ENCODE measurements at regions not wholly inside any gene's neighbourhood (a gene's known extent, or its start where the extent isn't known, plus 50 kb on each side); places are given as distances from the start of the nearest gene placed in this dataset.
"Not testable (repeated sequence)": the region's sequence is repeated elsewhere in the genome, so short reads cannot be mapped to it uniquely, and the experiment has no call there.

DNA sequence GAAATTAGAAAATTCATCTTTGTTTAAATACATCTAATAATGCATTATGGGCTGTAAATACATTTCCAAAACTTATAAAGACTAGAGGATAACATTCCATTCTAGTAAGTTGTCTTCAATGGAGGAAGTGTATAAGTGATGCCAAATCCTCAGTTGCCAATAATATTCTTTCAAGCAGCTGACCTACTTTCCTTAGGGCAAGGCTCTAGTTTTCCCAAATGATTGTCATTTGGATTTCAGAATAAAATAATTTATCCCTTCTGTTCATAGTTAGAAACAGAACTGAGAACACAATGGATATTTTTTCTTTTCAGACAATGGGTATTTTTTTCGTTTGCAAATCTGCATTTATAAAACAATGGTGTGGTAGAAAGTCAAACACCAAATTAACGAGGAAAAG lies 354.9 kb upstream of the ADAMTS5 start:
- Mint-ChIP-seq H3K4me1 (no peaks in the 10 kb centered on the region), H3K27me3 (no peaks in the 10 kb centered on the region), H3K4me3 (no peak overlapping the region), H3K36me3 (no peaks in the 10 kb centered on the region), H3K9me3 (no peaks in the 10 kb centered on the region), H3K27ac (no peak overlapping the region)
- no peak for ATAC-seq

DNA sequence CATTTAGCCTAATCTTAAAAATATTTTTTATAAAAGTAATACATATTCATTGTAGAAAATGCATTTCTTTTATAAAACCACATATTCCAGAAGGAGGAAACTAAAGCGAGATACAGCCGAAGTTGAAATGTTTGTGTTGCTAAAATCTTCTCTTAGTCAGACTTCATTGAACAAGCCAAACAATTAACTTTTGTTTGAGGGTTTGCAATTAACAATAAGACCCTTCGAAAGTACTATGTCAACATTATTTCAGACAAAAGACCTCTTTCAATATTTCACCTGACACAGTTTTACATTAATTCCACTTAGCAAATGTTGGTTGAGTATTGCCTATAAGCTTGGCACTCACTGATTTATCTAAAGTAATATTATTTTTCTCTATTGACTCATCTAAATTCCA lies 354.0 kb upstream of the ADAMTS5 start:
- ATAC-seq = no peak
- H3K4me3 Mint-ChIP-seq = no peak overlapping the region
- no peaks in the 10 kb centered on the region for H3K27me3 Mint-ChIP-seq
- no peaks in the 10 kb centered on the region for H3K4me1 Mint-ChIP-seq
- no peaks in the 10 kb centered on the region for H3K36me3 Mint-ChIP-seq
- no peak overlapping the region for H3K27ac Mint-ChIP-seq
- no peaks in the 10 kb centered on the region for H3K9me3 Mint-ChIP-seq

DNA sequence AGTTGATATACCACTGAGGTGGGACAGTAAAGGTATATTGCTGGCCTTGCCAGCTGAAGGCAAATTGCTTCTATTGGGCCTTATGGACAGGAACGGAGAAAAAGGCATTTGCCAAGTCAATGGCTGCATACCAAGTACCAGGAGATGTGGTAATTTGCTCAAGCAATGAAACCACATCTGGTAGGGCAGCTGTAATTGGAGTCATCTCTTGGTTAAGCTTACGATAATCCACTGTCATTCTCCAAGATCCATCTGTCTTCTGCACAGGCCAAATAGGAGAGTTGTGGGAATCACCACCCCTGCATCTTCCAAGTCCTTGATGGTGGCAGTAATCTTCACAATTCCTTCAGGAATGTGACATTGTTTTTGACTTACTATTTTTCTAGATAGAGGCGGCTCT lies 350.7 kb upstream of the ADAMTS5 start:
- not testable (repeated sequence) for H3K4me1 Mint-ChIP-seq, H3K9me3 Mint-ChIP-seq, H3K27ac Mint-ChIP-seq, H3K27me3 Mint-ChIP-seq, H3K4me3 Mint-ChIP-seq, H3K36me3 Mint-ChIP-seq, ATAC-seq

DNA sequence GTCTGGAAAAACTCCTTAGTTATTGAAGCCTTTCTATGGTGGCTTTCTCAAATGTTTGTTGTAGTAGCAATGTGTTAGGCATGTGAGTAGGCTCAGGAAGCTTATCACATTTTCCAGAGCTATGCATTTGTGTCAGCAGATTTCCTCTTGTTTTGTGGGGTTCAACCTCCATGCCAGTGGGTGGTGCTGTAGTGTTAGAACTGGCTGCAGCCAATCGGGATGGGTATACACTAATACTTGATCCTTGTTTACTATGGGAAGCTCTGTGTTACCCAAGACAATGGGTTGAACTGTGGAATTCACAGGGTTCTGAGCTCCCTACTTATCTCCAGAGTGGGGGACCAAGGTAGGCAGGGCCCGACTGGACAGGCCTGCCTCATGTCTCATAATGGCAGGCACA lies 348.5 kb upstream of the ADAMTS5 start:
- Mint-ChIP-seq H3K36me3 (no peaks in the 10 kb centered on the region), H3K27ac (no peak overlapping the region), H3K27me3 (no peaks in the 10 kb centered on the region), H3K4me1 (no peaks in the 10 kb centered on the region), H3K9me3 (no peaks in the 10 kb centered on the region), H3K4me3 (no peak overlapping the region)
- no peak for ATAC-seq

DNA sequence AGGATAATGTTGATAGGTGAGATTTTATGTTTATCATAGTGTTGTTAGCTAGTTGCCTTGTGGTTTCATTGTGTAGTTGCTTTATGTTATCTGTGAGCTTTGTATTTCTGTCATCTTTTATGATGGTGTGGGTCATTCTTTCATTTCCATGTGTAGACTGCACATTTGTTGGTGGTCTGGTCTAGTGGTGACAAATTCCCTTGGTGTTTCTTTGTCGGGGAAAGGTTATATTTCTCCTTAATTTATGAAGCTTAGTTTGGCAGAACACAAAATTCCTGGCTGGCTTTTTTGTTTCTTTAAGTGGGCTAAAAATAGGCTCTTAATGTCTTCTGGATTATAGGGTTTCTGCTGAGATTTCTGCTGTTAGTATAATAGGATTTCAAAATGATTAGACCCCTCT lies 347.2 kb upstream of the ADAMTS5 start:
- Mint-ChIP-seq H3K9me3 (no peaks in the 10 kb centered on the region), H3K27me3 (no peaks in the 10 kb centered on the region), H3K36me3 (no peaks in the 10 kb centered on the region), H3K4me1 (no peaks in the 10 kb centered on the region), H3K27ac (no peak overlapping the region), H3K4me3 (no peak overlapping the region)
- no peak for ATAC-seq

DNA sequence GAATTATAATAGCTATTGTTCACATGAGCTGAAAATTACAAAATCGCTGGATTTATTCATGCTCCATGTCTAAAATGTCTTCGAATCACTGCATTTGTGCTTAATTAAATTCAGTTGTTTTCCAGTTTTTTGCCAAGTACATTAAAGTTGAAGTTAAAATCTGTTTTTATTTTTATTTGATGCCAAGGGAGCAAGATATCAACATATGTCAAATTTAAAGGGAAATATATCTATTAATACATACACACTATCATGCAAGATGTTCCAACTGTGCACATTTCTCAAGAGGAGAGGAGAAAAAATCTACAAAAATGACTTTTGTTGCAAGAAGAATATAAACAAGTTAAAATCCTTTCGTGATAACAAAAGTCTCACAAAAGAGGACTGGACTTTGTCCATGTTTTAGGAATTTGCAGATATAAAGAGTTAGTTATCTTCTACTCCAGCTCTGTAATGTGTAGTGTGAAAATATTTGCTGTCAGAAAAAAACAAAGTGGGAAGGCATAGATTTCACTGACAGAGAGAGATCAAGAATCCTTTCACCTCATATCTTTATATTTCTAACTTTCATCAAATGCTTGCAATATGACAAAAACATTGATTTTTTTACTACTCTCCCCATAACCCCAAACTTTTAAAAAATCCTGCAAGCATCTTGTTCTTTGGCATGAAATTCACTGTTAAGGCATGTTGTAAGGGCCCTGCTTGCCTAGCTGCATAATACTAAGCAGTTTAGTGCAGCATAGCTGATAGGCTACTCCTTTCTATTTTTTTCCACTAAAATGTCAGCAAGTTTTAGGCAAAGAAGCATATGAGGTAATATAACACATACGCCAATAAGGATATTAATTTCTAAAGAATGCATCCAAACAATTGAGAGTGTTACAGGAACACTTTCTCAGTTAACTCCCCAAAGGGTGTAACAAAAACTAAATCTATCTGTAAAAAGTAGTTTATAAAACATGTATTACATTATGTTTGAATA lies 340.2 kb upstream of the ADAMTS5 start:
- no peak overlapping the region for H3K4me3 Mint-ChIP-seq
- no peaks in the 10 kb centered on the region for H3K27me3 Mint-ChIP-seq
- no peak overlapping the region for H3K27ac Mint-ChIP-seq
- no peak for ATAC-seq
- peaks cover 3% of the 10 kb centered on the region for H3K9me3 Mint-ChIP-seq
- no peaks in the 10 kb centered on the region for H3K4me1 Mint-ChIP-seq
- H3K36me3 Mint-ChIP-seq = no peaks in the 10 kb centered on the region

DNA sequence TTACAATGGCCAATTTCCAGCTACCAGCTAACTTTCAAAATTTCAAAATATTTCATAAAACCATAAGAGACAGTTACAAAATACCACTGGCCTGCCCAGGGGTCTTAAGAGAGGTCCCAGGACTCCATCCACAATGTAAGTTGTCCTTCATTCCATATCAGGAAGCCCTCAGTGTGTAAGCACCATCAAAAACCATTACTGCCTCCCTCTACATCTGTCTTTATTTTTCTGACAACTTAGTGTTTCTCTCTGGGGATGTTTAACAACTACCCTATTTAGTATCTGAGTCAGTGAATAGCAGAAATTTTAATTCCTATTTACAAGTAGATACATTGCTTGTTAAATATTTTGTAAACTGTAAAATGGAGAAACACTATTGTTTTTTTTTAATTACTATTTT lies 339.3 kb upstream of the ADAMTS5 start:
- ATAC-seq = no peak
- H3K27ac Mint-ChIP-seq = no peak overlapping the region
- no peak overlapping the region for H3K4me3 Mint-ChIP-seq
- peaks cover 3% of the 10 kb centered on the region for H3K9me3 Mint-ChIP-seq
- no peaks in the 10 kb centered on the region for H3K27me3 Mint-ChIP-seq
- H3K36me3 Mint-ChIP-seq = no peaks in the 10 kb centered on the region
- no peaks in the 10 kb centered on the region for H3K4me1 Mint-ChIP-seq

DNA sequence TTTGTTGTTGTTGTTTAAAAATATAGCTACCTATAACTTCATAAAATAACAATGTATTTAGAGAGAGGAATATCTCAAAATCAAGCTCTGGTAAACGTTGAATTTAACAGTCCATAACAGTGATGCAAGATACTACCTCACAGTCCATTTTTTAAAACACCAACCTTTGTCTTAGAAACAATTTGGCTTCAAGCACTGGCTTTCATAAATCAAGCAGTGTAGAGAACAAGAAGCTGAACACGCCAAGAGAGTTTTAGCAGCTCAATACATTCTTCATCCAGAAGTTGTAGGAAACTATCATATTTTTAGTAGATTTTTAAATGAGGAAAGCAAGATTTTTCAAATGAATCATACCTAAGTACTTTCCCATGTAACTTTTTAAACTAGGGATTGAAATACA lies 334.3 kb upstream of the ADAMTS5 start:
- Mint-ChIP-seq H3K36me3 (no peaks in the 10 kb centered on the region), H3K27ac (no peak overlapping the region), H3K9me3 (no peaks in the 10 kb centered on the region), H3K4me3 (no peak overlapping the region), H3K4me1 (no peaks in the 10 kb centered on the region), H3K27me3 (no peaks in the 10 kb centered on the region)
- no peak for ATAC-seq

DNA sequence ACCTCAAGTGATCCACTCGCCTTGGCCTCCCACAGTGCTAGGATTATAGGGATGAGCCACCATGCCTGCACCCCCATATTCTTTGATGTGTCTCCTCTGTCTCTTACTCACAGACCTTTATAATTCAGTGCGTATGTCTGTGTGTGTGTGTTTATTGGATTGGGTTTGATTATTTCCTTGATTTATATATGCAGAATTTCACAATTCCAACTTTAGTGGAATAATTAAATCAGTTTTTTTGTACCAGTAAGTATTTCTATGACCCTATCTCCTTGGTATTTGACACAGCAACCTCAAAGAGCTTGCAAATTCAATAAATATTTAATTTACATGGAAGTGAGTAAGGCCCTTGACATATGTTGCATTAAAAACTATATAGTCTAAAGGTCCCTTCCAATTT lies 333.9 kb upstream of the ADAMTS5 start:
- no peak overlapping the region for H3K4me3 Mint-ChIP-seq
- H3K9me3 Mint-ChIP-seq = peaks cover 3% of the 10 kb centered on the region
- H3K4me1 Mint-ChIP-seq = no peaks in the 10 kb centered on the region
- no peak for ATAC-seq
- no peaks in the 10 kb centered on the region for H3K36me3 Mint-ChIP-seq
- no peak overlapping the region for H3K27ac Mint-ChIP-seq
- no peaks in the 10 kb centered on the region for H3K27me3 Mint-ChIP-seq

DNA sequence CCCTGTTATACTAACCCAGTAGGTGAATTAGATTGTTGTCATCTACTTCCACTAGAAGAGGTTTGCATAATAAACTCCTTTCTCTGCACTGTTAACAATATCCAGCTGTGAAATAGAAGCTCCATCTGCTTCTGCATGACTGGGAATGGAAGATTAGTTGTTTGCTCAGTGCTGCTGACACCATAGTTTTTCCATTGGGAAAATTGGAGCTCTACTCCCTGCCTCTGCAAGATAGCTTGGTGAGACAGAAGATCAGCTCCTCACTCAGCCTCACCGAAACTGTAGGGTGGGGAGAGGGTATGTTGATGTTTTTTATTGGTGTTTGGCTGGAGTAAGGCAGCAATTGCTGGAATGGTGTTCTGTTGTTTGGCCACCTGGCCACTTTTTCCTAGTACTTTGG lies 331.6 kb upstream of the ADAMTS5 start:
- Mint-ChIP-seq H3K4me3 (no peak overlapping the region), H3K4me1 (no peaks in the 10 kb centered on the region), H3K27ac (no peak overlapping the region), H3K27me3 (no peaks in the 10 kb centered on the region), H3K9me3 (peaks cover 10% of the 10 kb centered on the region), H3K36me3 (no peaks in the 10 kb centered on the region)
- ATAC-seq = no peak

DNA sequence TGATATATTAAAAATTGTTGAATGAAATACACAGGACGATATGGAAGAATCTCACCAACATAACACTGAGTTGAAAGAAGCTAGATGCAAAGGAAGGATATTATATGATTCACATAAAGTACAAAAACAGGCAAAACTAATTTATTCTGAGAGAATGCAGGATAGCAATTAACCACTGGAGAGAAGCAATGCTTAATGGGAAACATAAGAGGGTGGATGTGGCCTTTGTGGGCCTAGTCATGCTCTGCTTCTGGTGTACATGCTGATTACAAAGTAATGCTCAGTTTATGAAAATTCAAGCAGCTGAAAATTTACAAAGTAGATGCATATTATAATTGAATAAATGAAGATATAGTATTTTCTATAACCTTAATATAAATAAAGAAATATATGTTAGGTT lies 326.4 kb upstream of the ADAMTS5 start:
- Mint-ChIP-seq H3K9me3 (peaks cover 14% of the 10 kb centered on the region), H3K4me1 (no peaks in the 10 kb centered on the region), H3K27me3 (no peaks in the 10 kb centered on the region), H3K27ac (no peak overlapping the region), H3K36me3 (no peaks in the 10 kb centered on the region), H3K4me3 (no peak overlapping the region)
- ATAC-seq = no peak

DNA sequence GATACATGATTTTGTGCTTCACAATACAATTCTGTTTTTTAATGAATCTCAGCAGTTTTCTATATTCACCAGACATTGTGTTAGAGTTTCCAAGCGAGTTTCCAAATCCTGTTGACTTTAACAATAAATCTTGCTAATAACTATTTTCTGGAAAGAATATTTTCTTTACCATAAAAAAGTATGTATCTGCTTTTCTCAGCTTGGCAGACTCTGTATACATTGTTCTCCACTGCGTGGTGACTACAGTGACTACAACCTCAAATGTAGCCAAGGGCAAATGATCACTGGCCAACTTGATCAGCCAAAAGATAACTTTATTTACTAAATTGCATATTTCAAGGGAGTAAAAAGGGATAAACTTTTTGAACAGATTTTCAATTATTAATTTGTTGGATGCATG lies 325.9 kb upstream of the ADAMTS5 start:
- no peak for ATAC-seq
- H3K4me3 Mint-ChIP-seq = no peak overlapping the region
- peaks cover 17% of the 10 kb centered on the region for H3K9me3 Mint-ChIP-seq
- H3K4me1 Mint-ChIP-seq = no peaks in the 10 kb centered on the region
- H3K27me3 Mint-ChIP-seq = no peaks in the 10 kb centered on the region
- no peak overlapping the region for H3K27ac Mint-ChIP-seq
- no peaks in the 10 kb centered on the region for H3K36me3 Mint-ChIP-seq

DNA sequence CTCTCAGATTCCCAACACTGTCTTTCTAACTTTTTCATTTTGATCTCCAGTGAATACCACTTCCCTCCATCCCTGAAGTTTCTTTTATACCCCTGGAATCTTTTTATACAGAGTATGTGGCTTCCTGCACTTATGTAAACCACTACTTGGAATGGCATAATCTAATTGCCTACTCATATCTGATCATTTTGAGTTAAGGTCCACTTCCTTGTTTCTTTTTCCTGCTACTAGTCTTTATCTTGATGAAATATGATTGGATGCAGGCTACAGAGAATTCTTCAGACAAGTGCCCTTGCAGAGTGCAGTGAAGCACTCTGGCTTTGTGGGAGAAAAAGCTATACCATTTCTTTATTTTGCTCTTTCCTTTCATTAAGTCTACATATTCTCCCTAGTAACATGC lies 325.3 kb upstream of the ADAMTS5 start:
- peaks cover 21% of the 10 kb centered on the region for H3K9me3 Mint-ChIP-seq
- ATAC-seq = no peak
- no peak overlapping the region for H3K27ac Mint-ChIP-seq
- H3K4me1 Mint-ChIP-seq = no peaks in the 10 kb centered on the region
- H3K4me3 Mint-ChIP-seq = no peak overlapping the region
- no peaks in the 10 kb centered on the region for H3K27me3 Mint-ChIP-seq
- H3K36me3 Mint-ChIP-seq = no peaks in the 10 kb centered on the region

DNA sequence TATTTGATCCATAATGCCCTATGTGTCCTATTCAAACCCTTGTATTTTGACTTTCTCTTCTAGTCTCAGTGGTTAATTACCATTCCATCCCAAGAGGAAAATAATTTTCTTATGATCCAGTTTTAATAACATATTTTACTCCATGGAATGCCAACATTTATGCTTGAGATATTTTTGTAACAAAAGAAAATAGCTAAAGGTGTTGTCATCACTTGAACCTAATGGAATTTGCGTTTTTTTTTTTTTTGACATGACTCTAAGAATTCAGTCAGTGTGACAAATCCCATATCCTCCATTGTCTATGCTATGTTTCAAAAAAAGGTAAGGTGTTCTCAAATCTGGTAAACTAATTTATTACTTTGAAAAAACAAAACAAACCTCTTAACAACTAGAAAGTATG lies 324.1 kb upstream of the ADAMTS5 start:
- no peak for ATAC-seq
- Mint-ChIP-seq H3K27me3 (no peaks in the 10 kb centered on the region), H3K27ac (no peak overlapping the region), H3K36me3 (no peaks in the 10 kb centered on the region), H3K4me1 (no peaks in the 10 kb centered on the region), H3K4me3 (no peak overlapping the region), H3K9me3 (peaks cover 20% of the 10 kb centered on the region)

DNA sequence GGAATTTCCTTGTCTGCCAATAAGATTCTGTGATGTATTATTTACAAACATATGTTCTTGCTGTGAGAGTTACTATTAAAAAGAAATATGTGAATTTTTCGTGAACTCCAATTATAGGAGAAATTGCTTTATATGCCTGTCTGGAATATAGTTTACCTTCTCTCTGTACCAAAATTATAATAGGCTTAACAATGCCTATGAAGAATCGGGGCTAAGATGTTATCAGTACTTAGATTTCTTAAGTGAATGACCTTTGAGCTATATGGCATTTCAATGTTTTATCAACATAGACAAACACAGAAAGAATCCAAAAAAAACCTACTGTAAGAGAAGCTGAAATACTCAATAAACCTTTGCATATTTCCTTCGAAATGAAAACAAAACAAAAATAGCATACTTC lies 323.1 kb upstream of the ADAMTS5 start:
- no peak for ATAC-seq
- no peaks in the 10 kb centered on the region for H3K4me1 Mint-ChIP-seq
- no peaks in the 10 kb centered on the region for H3K36me3 Mint-ChIP-seq
- H3K9me3 Mint-ChIP-seq = peaks cover 14% of the 10 kb centered on the region
- H3K27ac Mint-ChIP-seq = no peak overlapping the region
- H3K27me3 Mint-ChIP-seq = no peaks in the 10 kb centered on the region
- no peak overlapping the region for H3K4me3 Mint-ChIP-seq

DNA sequence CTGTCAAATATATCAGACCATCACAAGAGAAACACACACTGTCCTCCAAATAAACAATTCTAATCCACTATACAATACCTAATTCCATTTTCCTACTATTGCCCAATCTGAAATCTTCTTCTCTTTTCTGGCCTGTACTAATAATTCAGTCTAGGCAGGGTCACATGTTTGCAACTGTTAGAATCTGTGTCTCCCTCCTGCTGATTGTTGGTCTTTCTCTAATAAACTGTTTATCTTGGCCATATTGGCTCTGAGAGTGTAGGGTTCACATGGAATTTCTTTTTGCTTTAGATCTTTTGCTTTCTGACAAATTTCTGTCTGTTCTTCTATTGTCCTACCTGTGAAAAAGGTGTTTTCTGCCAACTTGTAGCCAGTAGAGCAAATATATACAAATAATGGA lies 319.9 kb upstream of the ADAMTS5 start:
- Mint-ChIP-seq H3K36me3 (no peaks in the 10 kb centered on the region), H3K4me3 (no peak overlapping the region), H3K4me1 (no peaks in the 10 kb centered on the region), H3K27ac (no peak overlapping the region), H3K9me3 (peaks cover 11% of the 10 kb centered on the region), H3K27me3 (no peaks in the 10 kb centered on the region)
- no peak for ATAC-seq
